IPS-18a (cell line): ENCODE measurements at regions not wholly inside any gene's neighbourhood (a gene's known extent, or its start where the extent isn't known, plus 50 kb on each side); places are given as distances from the start of the nearest gene placed in this dataset.

Source experiments
- H3K27ac ChIP-seq: one replicate; pipeline ENCODE4 v1.5.1; 2013; ENCODE audit warnings: low read length
- H3K27me3 ChIP-seq: one replicate; pipeline ENCODE4 v1.6.1; 2013; ENCODE audit warnings: mild to moderate bottlenecking, low read length; ENCODE audit not compliant: control insufficient read depth, insufficient read depth
- H3K36me3 ChIP-seq: one replicate; pipeline ENCODE4 v1.6.1; 2013; ENCODE audit warnings: low read depth, low read length; ENCODE audit not compliant: control insufficient read depth
- H3K4me1 ChIP-seq: one replicate; pipeline ENCODE4 v1.6.1; 2013; ENCODE audit warnings: low read depth, low read length; ENCODE audit not compliant: control insufficient read depth
- H3K4me3 ChIP-seq: one replicate; pipeline ENCODE4 v1.5.1; 2013; ENCODE audit warnings: low read length
- H3K9ac ChIP-seq: one replicate; pipeline ENCODE4 v1.6.1; 2013; ENCODE audit warnings: mild to moderate bottlenecking, low read length, moderate library complexity
- H3K9me3 ChIP-seq: one replicate; pipeline ENCODE4 v1.6.1; 2013; ENCODE audit warnings: low read depth, low read length; ENCODE audit not compliant: control insufficient read depth

GRCh38 chr11:134527382-134528243 is 115.6 kb upstream of the B3GAT1 start:
- Histone ChIP-seq H3K27ac (no peak overlapping the region), H3K27me3 (no peaks in the 10 kb centered on the region)

GRCh38 chr11:134524896-134525845 is 113.1 kb upstream of the B3GAT1 start:
- Histone ChIP-seq H3K27ac (no peak overlapping the region), H3K9ac (no peak overlapping the region), H3K4me3 (no peak overlapping the region), H3K27me3 (no peaks in the 10 kb centered on the region), H3K36me3 (no peaks in the 10 kb centered on the region), H3K9me3 (no peaks in the 10 kb centered on the region), H3K4me1 (peaks cover 7% of the 10 kb centered on the region)

More at GRCh38 chr11:134527382-134528243, 115.6 kb upstream of the B3GAT1 start:
- Histone ChIP-seq H3K9me3 (no peaks in the 10 kb centered on the region), H3K9ac (no peak overlapping the region), H3K4me1 (peaks cover 7% of the 10 kb centered on the region), H3K4me3 (no peak overlapping the region), H3K36me3 (no peaks in the 10 kb centered on the region)

- H3K9ac ChIP-seq, result no peak overlapping the region
- H3K4me3 ChIP-seq, result no peak overlapping the region
- no peaks in the 10 kb centered on the region for H3K9me3 ChIP-seq
- no peak overlapping the region for H3K27ac ChIP-seq
- no peaks in the 10 kb centered on the region for H3K27me3 ChIP-seq
- H3K4me1 ChIP-seq, result peaks cover 12% of the 10 kb centered on the region
- H3K36me3 ChIP-seq, result no peaks in the 10 kb centered on the region
Measured at GRCh38 chr11:134524201-134524600, 112.2 kb upstream of the B3GAT1 start.

- Histone ChIP-seq H3K9me3 (no peaks in the 10 kb centered on the region), H3K9ac (no peak overlapping the region), H3K27ac (no peak overlapping the region), H3K4me1 (peaks cover 11% of the 10 kb centered on the region), H3K4me3 (no peak overlapping the region), H3K27me3 (no peaks in the 10 kb centered on the region), H3K36me3 (no peaks in the 10 kb centered on the region)
Measured at GRCh38 chr11:134522782-134523570, 110.9 kb upstream of the B3GAT1 start.

GRCh38 chr11:134521452-134522289 is 109.6 kb upstream of the B3GAT1 start:
- no peak overlapping the region for H3K4me3 ChIP-seq
- H3K27me3 ChIP-seq, result no peaks in the 10 kb centered on the region
- no peak overlapping the region for H3K27ac ChIP-seq
- H3K9me3 ChIP-seq, result no peaks in the 10 kb centered on the region
- H3K4me1 ChIP-seq, result peaks cover 5% of the 10 kb centered on the region
- no peaks in the 10 kb centered on the region for H3K36me3 ChIP-seq
- no peak overlapping the region for H3K9ac ChIP-seq

- H3K4me3 ChIP-seq, result no peak overlapping the region
- no peaks in the 10 kb centered on the region for H3K9me3 ChIP-seq
Measured at GRCh38 chr11:134521001-134521400, 109.0 kb upstream of the B3GAT1 start.

GRCh38 chr11:134519788-134520187 is 107.7 kb upstream of the B3GAT1 start:
- Histone ChIP-seq H3K27me3 (no peaks in the 10 kb centered on the region), H3K27ac (no peak overlapping the region), H3K4me1 (peaks cover 8% of the 10 kb centered on the region)

More at GRCh38 chr11:134521001-134521400, 109.0 kb upstream of the B3GAT1 start:
- H3K4me1 ChIP-seq, result peaks cover 8% of the 10 kb centered on the region
- no peaks in the 10 kb centered on the region for H3K36me3 ChIP-seq
- H3K9ac ChIP-seq, result no peak overlapping the region
- no peaks in the 10 kb centered on the region for H3K27me3 ChIP-seq
- no peak overlapping the region for H3K27ac ChIP-seq

GRCh38 chr11:134519390-134519750 is 107.3 kb upstream of the B3GAT1 start:
- no peaks in the 10 kb centered on the region for H3K9me3 ChIP-seq
- H3K27ac ChIP-seq, result no peak overlapping the region
- H3K4me3 ChIP-seq, result no peak overlapping the region
- no peaks in the 10 kb centered on the region for H3K36me3 ChIP-seq
- peaks cover 8% of the 10 kb centered on the region for H3K4me1 ChIP-seq
- H3K9ac ChIP-seq, result no peak overlapping the region
- H3K27me3 ChIP-seq, result no peaks in the 10 kb centered on the region

More at GRCh38 chr11:134519788-134520187, 107.7 kb upstream of the B3GAT1 start:
- H3K4me3 ChIP-seq, result no peak overlapping the region
- H3K9ac ChIP-seq, result no peak overlapping the region
- H3K36me3 ChIP-seq, result no peaks in the 10 kb centered on the region
- no peaks in the 10 kb centered on the region for H3K9me3 ChIP-seq

GRCh38 chr11:134518616-134519389 is 106.8 kb upstream of the B3GAT1 start:
- Histone ChIP-seq H3K9ac (no peak overlapping the region), H3K27ac (no peak overlapping the region), H3K9me3 (no peaks in the 10 kb centered on the region), H3K4me3 (no peak overlapping the region), H3K36me3 (no peaks in the 10 kb centered on the region), H3K4me1 (peaks cover 8% of the 10 kb centered on the region), H3K27me3 (no peaks in the 10 kb centered on the region)
